ENCODE measurements at regions not wholly inside any gene's neighbourhood (a gene's known extent, or its start where the extent isn't known, plus 50 kb on each side); places are given as distances from the start of the nearest gene placed in this dataset.

DNA sequence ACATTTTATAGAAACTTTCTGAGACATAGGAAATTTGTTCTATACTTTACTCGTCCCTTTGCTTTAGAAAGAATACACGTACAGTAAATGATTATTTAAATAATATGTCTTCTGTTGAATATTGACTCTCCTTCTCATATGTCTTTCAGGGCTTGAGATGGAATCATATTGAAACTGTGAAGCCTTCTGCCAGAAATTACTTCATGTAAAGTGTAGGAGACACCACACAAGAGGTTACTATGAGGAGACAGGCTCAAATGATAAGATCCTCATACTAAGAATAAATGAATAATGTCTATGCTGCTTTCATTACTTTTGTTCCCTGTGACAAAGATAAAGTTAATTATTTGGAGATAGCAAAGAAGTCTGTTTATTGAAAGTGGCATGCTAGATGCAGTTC lies 1240.3 kb upstream of the MAP3K7 start:
- H3K36me3 ChIP-seq (ENCODE audit: control insufficient read depth in 1 of 2, insufficient read depth in 2 of 2, low read length in 2 of 2), result no peaks in the 10 kb centered on the region
- H3K27ac ChIP-seq (ENCODE audit: low read length), result no peak overlapping the region
- no peak overlapping the region for H3K4me3 ChIP-seq (ENCODE audit: low read depth in 1 of 2, low read length in 2 of 2)
- no peaks in the 10 kb centered on the region for H3K4me1 ChIP-seq (ENCODE audit: control insufficient read depth in 1 of 2, insufficient read depth in 2 of 2, low read length in 2 of 2)
- H3K9me3 ChIP-seq (ENCODE audit: control insufficient read depth in 1 of 2, low read length in 2 of 2), result no peaks in the 10 kb centered on the region
- H3K27me3 ChIP-seq (ENCODE audit: low read depth, low read length), result no peaks in the 10 kb centered on the region

DNA sequence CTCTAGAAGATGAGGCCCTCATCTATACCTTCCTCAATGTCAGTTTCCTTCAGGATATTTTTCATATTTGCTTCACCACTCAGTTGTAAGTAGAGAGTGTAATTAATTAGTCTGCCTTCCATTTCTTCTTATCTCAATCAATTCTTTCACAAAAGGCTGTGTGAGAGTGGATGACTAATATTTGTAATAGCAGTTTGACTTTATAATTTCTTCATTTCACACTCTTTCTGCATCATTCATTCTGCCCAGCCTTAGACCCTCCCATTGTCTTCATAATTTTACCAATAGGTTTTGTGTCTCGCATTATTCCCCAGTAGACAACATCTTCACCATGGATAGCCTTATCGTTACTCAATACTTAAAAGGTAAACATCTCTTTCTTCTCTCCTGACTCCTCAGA lies 1239.3 kb upstream of the MAP3K7 start:
- Histone ChIP-seq H3K9me3 (ENCODE audit: control insufficient read depth in 1 of 2, low read length in 2 of 2) (no peaks in the 10 kb centered on the region), H3K36me3 (ENCODE audit: control insufficient read depth in 1 of 2, insufficient read depth in 2 of 2, low read length in 2 of 2) (no peaks in the 10 kb centered on the region), H3K27ac (ENCODE audit: low read length) (no peak overlapping the region), H3K4me1 (ENCODE audit: control insufficient read depth in 1 of 2, insufficient read depth in 2 of 2, low read length in 2 of 2) (no peaks in the 10 kb centered on the region), H3K4me3 (ENCODE audit: low read depth in 1 of 2, low read length in 2 of 2) (no peak overlapping the region), H3K27me3 (ENCODE audit: low read depth, low read length) (no peaks in the 10 kb centered on the region)

DNA sequence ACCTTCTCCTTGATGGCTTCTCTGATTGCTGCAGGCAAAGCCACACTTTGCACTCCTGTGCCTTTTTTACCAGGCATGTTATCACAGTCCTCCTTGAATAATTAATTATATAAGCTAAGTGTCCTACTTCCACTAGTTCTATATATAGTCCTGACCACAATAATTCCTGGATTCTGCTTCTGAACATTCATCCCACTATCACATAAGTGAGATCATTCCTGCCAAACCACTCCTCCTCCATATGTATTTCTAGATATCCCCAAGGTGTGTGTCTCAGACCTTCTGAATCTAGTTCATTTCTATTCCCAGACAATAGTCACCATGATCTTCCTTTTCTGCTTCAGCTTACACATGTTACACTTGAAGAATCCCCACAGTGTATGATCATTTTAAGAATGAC lies 1237.5 kb upstream of the MAP3K7 start:
- Histone ChIP-seq H3K4me3 (ENCODE audit: low read depth in 1 of 2, low read length in 2 of 2) (no peak overlapping the region), H3K9me3 (ENCODE audit: control insufficient read depth in 1 of 2, low read length in 2 of 2) (no peaks in the 10 kb centered on the region), H3K27me3 (ENCODE audit: low read depth, low read length) (no peaks in the 10 kb centered on the region), H3K4me1 (ENCODE audit: control insufficient read depth in 1 of 2, insufficient read depth in 2 of 2, low read length in 2 of 2) (no peaks in the 10 kb centered on the region), H3K36me3 (ENCODE audit: control insufficient read depth in 1 of 2, insufficient read depth in 2 of 2, low read length in 2 of 2) (no peaks in the 10 kb centered on the region), H3K27ac (ENCODE audit: low read length) (no peak overlapping the region)

DNA sequence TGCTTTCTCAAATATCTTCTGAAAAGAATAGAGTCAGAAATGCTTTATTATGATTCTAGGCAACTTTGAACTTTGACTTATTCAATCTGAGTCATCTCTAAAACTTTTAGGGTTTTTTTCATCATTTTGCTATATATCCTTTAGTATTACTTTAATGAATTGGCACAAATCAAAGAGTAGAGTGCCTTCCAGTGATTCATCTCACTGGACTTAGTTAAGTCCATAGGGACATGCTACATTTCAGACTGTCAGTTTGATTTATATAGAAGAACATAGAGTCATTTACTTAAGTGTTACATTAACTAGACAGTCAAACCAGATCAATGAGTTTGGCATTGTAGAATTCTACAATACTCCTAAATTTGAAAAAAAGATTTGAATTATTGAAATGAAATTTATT lies 1235.7 kb upstream of the MAP3K7 start:
- no peaks in the 10 kb centered on the region for H3K36me3 ChIP-seq (ENCODE audit: control insufficient read depth in 1 of 2, insufficient read depth in 2 of 2, low read length in 2 of 2)
- H3K27ac ChIP-seq (ENCODE audit: low read length), result no peak overlapping the region
- no peaks in the 10 kb centered on the region for H3K27me3 ChIP-seq (ENCODE audit: low read depth, low read length)

DNA sequence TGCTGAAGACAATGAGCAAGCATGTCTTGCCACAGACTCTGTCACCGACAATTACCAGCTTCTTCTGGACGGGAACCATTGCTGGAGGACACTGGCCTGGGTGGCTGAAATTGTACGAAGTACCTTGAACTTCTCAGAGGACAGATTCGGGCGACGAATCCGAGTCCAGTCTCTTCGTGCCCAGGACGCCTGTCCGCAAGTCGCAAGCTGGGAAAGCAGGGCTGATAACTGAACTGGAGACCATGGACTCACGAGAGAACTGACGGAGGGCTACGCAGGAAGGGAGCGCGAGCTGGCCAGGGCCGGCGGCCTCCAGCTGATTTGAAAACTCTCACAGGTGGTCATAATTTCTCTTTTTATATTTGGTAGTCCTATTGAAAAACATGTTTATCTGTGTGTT lies 1229.5 kb upstream of the MAP3K7 start:
- H3K36me3 ChIP-seq (ENCODE audit: control insufficient read depth in 1 of 2, insufficient read depth in 2 of 2, low read length in 2 of 2), result no peaks in the 10 kb centered on the region
- H3K4me3 ChIP-seq (ENCODE audit: low read depth in 1 of 2, low read length in 2 of 2), result no peak overlapping the region

More for the DNA sequence above, 1235.7 kb upstream of the MAP3K7 start:
- Histone ChIP-seq H3K9me3 (ENCODE audit: control insufficient read depth in 1 of 2, low read length in 2 of 2) (no peaks in the 10 kb centered on the region), H3K4me1 (ENCODE audit: control insufficient read depth in 1 of 2, insufficient read depth in 2 of 2, low read length in 2 of 2) (no peaks in the 10 kb centered on the region), H3K4me3 (ENCODE audit: low read depth in 1 of 2, low read length in 2 of 2) (no peak overlapping the region)

DNA sequence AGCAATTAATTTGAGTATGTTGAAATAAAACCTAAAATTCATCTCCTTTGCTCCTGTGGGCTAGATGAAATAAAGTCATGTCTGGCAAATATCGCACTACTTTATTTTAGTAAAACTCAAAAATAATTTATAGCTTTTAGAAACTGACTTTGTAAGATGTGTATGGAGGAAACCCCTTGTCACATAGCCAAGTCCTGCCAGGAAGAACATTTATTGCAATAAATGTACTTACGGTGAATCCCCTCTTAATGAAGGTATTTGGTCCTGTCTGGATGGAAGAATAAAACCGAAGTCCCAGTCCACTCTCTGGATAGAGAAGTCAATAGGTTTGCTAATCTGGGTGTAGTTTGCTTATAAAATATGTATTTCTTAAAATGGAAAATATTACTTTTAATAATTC lies 1226.8 kb upstream of the MAP3K7 start:
- no peaks in the 10 kb centered on the region for H3K9me3 ChIP-seq (ENCODE audit: control insufficient read depth in 1 of 2, low read length in 2 of 2)
- H3K27ac ChIP-seq (ENCODE audit: low read length), result no peak overlapping the region
- H3K27me3 ChIP-seq (ENCODE audit: low read depth, low read length), result no peaks in the 10 kb centered on the region
- no peaks in the 10 kb centered on the region for H3K36me3 ChIP-seq (ENCODE audit: control insufficient read depth in 1 of 2, insufficient read depth in 2 of 2, low read length in 2 of 2)
- no peaks in the 10 kb centered on the region for H3K4me1 ChIP-seq (ENCODE audit: control insufficient read depth in 1 of 2, insufficient read depth in 2 of 2, low read length in 2 of 2)
- no peak overlapping the region for H3K4me3 ChIP-seq (ENCODE audit: low read depth in 1 of 2, low read length in 2 of 2)

More for the DNA sequence above, 1229.5 kb upstream of the MAP3K7 start:
- Histone ChIP-seq H3K9me3 (ENCODE audit: control insufficient read depth in 1 of 2, low read length in 2 of 2) (no peaks in the 10 kb centered on the region), H3K27ac (ENCODE audit: low read length) (no peak overlapping the region), H3K4me1 (ENCODE audit: control insufficient read depth in 1 of 2, insufficient read depth in 2 of 2, low read length in 2 of 2) (no peaks in the 10 kb centered on the region), H3K27me3 (ENCODE audit: low read depth, low read length) (no peaks in the 10 kb centered on the region)

DNA sequence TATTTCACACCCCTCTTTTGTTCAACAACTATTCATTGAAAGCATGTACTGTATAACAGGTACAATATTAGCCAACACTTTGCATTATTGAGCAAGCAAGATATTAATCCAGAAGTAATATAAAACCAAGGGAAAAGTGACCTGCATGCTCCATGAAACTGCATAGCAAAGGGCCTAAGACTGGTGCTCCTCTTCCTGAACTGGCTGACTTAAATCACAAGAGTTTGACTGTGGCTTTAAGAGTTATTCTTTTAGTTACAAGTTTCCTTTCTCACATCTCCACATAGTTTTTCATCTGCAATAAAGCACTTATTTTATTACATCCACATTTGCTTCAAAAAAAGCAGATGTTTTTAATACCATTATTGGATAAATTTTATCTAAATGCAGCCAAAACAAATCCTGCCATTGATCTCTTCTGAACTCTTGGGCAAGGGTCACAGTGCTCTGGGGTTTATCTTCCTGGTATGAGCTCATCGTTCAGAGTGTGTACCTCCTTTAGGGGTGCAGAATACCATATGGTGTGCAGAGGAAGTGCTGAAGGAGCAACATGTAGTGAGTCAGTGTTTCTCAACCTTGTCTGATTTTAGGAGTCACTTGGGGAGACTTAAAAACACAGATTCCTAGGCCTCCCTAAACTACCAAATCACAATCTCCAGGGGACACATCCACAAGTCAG lies 1225.9 kb upstream of the MAP3K7 start:
- H3K36me3 ChIP-seq (ENCODE audit: control insufficient read depth in 1 of 2, insufficient read depth in 2 of 2, low read length in 2 of 2), result no peaks in the 10 kb centered on the region
- H3K4me3 ChIP-seq (ENCODE audit: low read depth in 1 of 2, low read length in 2 of 2), result no peak overlapping the region
- H3K27me3 ChIP-seq (ENCODE audit: low read depth, low read length), result no peaks in the 10 kb centered on the region
- no peak overlapping the region for H3K27ac ChIP-seq (ENCODE audit: low read length)
- H3K9me3 ChIP-seq (ENCODE audit: control insufficient read depth in 1 of 2, low read length in 2 of 2), result no peaks in the 10 kb centered on the region
- no peaks in the 10 kb centered on the region for H3K4me1 ChIP-seq (ENCODE audit: control insufficient read depth in 1 of 2, insufficient read depth in 2 of 2, low read length in 2 of 2)

DNA sequence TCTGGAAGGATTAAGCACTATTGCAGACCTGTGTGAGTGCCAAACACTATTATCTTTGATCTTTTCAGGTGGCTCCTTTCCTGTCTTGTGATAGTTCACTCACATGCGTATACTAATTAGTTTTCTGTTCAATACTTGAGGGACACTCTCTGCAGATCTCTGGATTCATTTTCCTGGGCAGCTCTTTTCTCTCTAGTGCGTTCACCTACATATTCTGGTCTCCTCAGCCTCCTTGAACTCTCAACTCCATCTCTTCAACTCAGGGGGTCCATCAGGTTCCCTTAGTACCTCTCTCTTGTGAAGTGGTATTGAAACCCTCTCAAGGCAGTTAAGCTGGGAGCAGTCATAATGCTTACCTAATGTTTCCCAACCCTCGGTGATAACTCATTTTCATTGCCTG lies 1218.1 kb upstream of the MAP3K7 start:
- no peak overlapping the region for H3K4me3 ChIP-seq (ENCODE audit: low read depth in 1 of 2, low read length in 2 of 2)
- H3K9me3 ChIP-seq (ENCODE audit: control insufficient read depth in 1 of 2, low read length in 2 of 2), result no peaks in the 10 kb centered on the region
- no peaks in the 10 kb centered on the region for H3K36me3 ChIP-seq (ENCODE audit: control insufficient read depth in 1 of 2, insufficient read depth in 2 of 2, low read length in 2 of 2)
- no peaks in the 10 kb centered on the region for H3K27me3 ChIP-seq (ENCODE audit: low read depth, low read length)
- no peak overlapping the region for H3K27ac ChIP-seq (ENCODE audit: low read length)
- no peaks in the 10 kb centered on the region for H3K4me1 ChIP-seq (ENCODE audit: control insufficient read depth in 1 of 2, insufficient read depth in 2 of 2, low read length in 2 of 2)

DNA sequence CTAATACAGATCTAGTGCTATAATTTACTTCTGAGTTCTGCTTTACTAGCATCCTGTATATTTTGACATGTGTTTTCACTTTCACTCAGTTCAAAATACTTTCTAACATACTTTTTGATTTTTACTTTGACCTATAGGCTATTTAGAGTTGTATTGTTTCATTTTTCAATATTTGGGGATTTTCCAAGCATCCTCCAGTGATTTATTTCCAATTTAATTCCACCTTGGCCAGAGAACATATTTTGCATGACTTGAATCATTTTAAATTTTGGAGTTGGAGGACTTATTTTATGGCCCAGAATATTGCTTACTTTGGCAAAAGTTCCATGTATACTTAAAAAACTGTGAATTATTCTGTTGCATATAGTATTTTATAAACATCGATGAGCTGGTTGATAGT lies 1215.6 kb upstream of the MAP3K7 start:
- H3K27ac ChIP-seq (ENCODE audit: low read length), result no peak overlapping the region
- H3K4me1 ChIP-seq (ENCODE audit: control insufficient read depth in 1 of 2, insufficient read depth in 2 of 2, low read length in 2 of 2), result no peaks in the 10 kb centered on the region
- no peaks in the 10 kb centered on the region for H3K9me3 ChIP-seq (ENCODE audit: control insufficient read depth in 1 of 2, low read length in 2 of 2)
- H3K4me3 ChIP-seq (ENCODE audit: low read depth in 1 of 2, low read length in 2 of 2), result no peak overlapping the region
- no peaks in the 10 kb centered on the region for H3K36me3 ChIP-seq (ENCODE audit: control insufficient read depth in 1 of 2, insufficient read depth in 2 of 2, low read length in 2 of 2)
- H3K27me3 ChIP-seq (ENCODE audit: low read depth, low read length), result no peaks in the 10 kb centered on the region

DNA sequence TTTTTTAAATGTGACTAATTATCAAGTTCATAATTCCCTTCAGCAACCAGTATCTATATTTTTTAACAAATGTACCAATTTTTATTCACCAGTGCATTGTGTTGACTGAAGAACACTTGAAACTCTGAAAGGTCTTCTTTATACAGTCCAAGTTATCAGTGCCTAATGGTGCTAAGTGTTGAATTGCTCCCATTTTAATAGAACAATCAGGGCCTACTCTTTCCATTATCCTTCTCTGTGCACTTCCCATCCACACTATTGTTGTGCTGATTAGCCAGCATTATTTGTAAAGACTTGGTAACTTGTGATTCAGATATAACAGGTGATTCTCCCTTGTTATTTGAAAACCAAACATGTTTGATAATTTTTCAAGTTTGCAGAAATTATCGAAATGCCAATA lies 1209.7 kb upstream of the MAP3K7 start:
- Histone ChIP-seq H3K9me3 (ENCODE audit: control insufficient read depth in 1 of 2, low read length in 2 of 2) (no peaks in the 10 kb centered on the region), H3K27me3 (ENCODE audit: low read depth, low read length) (no peaks in the 10 kb centered on the region), H3K4me1 (ENCODE audit: control insufficient read depth in 1 of 2, insufficient read depth in 2 of 2, low read length in 2 of 2) (no peaks in the 10 kb centered on the region), H3K36me3 (ENCODE audit: control insufficient read depth in 1 of 2, insufficient read depth in 2 of 2, low read length in 2 of 2) (no peaks in the 10 kb centered on the region), H3K4me3 (ENCODE audit: low read depth in 1 of 2, low read length in 2 of 2) (no peak overlapping the region), H3K27ac (ENCODE audit: low read length) (no peak overlapping the region)

DNA sequence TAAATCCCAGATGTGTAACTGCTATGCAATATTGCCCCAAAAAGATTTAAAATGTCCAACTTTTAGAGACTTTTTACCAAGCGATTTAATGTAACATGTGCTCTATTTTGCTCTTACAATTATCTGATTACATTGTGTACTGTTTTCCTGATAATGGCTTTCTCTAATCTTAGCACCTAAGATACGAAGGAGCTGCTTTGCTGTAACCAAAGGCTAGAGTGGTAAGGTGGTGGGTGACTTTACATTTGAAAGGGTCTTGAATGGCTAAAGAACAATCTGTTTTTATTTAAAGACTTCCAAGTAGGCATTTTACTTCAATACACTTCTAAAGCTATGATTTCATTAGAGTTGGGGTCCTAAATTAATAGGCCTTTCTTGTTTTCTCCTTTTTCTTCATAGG lies 1201.6 kb upstream of the MAP3K7 start:
- no peaks in the 10 kb centered on the region for H3K4me1 ChIP-seq (ENCODE audit: control insufficient read depth in 1 of 2, insufficient read depth in 2 of 2, low read length in 2 of 2)

DNA sequence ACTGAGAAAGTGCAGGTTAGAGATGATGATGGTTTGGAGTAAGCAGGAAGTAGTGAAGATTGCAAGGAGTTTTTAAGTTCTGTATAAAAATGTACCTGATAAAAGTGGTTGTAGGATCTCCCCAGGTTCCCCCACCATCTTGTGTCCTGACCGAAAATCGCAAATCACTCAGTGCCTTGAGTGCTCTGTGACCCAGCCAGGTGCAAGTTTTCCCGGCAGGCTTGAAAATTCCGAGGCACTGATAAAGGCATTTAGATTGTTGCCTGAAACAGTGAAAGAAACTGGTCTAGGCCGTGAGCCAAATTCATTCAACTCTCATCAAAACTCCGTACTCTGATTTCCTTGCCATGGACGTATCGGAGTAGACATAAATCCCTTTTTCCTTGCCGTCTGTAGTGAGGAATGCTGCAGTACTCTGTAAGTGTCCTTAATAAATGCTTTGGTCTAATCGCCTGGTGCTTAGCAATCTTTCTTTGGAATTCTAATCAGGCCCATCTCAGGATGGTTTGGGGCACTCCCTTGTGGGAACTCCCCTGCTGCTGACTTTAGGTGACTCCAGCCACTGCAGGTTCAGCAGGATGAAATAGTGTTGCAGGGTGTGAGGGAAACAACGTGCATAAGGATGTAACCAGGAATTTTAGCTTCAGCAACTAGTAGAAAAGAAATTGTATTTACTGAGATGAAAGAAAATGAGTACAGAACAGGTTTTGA lies 1199.8 kb upstream of the MAP3K7 start:
- H3K4me1 ChIP-seq (ENCODE audit: control insufficient read depth in 1 of 2, insufficient read depth in 2 of 2, low read length in 2 of 2), result no peaks in the 10 kb centered on the region
- no peaks in the 10 kb centered on the region for H3K9me3 ChIP-seq (ENCODE audit: control insufficient read depth in 1 of 2, low read length in 2 of 2)
- no peak overlapping the region for H3K27ac ChIP-seq (ENCODE audit: low read length)
- H3K27me3 ChIP-seq (ENCODE audit: low read depth, low read length), result no peaks in the 10 kb centered on the region
- no peak overlapping the region for H3K4me3 ChIP-seq (ENCODE audit: low read depth in 1 of 2, low read length in 2 of 2)
- no peaks in the 10 kb centered on the region for H3K36me3 ChIP-seq (ENCODE audit: control insufficient read depth in 1 of 2, insufficient read depth in 2 of 2, low read length in 2 of 2)

More for the DNA sequence above, 1201.6 kb upstream of the MAP3K7 start:
- H3K27ac ChIP-seq (ENCODE audit: low read length), result no peak overlapping the region
- H3K4me3 ChIP-seq (ENCODE audit: low read depth in 1 of 2, low read length in 2 of 2), result no peak overlapping the region
- no peaks in the 10 kb centered on the region for H3K9me3 ChIP-seq (ENCODE audit: control insufficient read depth in 1 of 2, low read length in 2 of 2)
- no peaks in the 10 kb centered on the region for H3K36me3 ChIP-seq (ENCODE audit: control insufficient read depth in 1 of 2, insufficient read depth in 2 of 2, low read length in 2 of 2)
- H3K27me3 ChIP-seq (ENCODE audit: low read depth, low read length), result no peaks in the 10 kb centered on the region

Measured in muscle layer of duodenum (tissue), 2 donors.